ENCODE measurements at regions not wholly inside any gene's neighbourhood (a gene's known extent, or its start where the extent isn't known, plus 50 kb on each side); places are given as distances from the start of the nearest gene placed in this dataset.

DNA sequence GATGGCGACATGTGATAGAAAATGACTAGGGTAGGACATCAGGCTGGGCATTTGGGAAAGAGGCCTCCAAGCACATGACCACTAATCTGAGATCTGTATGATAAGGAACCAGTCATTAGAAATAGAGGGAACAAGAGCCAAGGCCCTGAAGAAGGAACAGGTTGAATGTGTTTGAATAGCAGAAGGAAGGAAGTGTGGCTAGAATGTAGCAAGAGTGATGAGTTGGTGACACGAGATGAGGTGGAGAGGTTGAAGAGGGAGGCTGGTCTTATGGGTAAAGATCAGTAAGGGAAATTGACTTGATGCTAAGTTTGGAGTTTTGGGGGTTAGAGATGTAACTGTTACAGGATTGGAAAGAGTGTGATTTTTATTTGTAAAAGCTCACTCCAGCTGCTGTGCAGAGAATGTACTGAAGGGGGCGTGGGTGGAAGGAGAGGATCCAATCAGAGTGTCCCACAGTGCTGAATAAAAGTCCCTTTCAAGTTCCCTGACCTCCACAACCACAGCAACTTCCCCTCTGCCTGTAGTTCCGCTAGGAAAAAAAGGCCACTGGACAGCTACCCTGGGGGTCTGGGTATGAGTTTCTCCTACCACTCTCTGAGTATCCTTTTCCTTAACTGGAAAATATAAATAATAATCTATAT is 295.0 kb downstream of the OMA1 start:
- DNase-seq (ENCODE audit: low read depth) = no peak
- H3K4me3 ChIP-seq (ENCODE audit: low read depth, low read length) = no peak overlapping the region
- TF ChIP-seq, protein P1, sequence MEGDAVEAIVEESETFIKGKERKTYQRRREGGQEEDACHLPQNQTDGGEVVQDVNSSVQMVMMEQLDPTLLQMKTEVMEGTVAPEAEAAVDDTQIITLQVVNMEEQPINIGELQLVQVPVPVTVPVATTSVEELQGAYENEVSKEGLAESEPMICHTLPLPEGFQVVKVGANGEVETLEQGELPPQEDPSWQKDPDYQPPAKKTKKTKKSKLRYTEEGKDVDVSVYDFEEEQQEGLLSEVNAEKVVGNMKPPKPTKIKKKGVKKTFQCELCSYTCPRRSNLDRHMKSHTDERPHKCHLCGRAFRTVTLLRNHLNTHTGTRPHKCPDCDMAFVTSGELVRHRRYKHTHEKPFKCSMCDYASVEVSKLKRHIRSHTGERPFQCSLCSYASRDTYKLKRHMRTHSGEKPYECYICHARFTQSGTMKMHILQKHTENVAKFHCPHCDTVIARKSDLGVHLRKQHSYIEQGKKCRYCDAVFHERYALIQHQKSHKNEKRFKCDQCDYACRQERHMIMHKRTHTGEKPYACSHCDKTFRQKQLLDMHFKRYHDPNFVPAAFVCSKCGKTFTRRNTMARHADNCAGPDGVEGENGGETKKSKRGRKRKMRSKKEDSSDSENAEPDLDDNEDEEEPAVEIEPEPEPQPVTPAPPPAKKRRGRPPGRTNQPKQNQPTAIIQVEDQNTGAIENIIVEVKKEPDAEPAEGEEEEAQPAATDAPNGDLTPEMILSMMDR (IDR thresholded peaks at IDR 0.05; ENCODE audit: control insufficient read depth, extremely low read depth, insufficient read depth) = peak; percentile 30; the same call in 1 of the 2 replicates

DNA sequence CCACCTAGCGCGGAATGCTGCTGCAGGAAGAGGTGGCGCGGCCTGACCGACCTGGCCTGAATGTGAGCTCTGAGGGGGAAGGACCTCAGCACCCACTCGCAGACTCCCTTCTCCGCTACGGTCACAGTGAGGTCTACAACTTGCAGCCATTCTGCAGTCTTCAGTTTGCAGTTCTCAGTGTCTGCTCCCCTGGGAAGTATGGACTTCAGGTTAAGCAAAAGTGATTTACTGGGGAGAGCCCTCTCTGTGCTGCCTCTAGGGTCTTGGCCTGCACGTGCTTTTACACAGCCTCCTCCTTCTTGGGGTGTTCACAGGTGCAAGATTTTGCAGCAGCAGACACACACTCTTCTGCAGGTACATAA is 296.0 kb downstream of the OMA1 start:
- TF ChIP-seq, protein P1 (IDR thresholded peaks at IDR 0.05; ENCODE audit: control insufficient read depth, extremely low read depth, insufficient read depth) = no peak
- no peak for DNase-seq (ENCODE audit: low read depth)
- H3K4me3 ChIP-seq (ENCODE audit: low read depth, low read length) = no peak overlapping the region

DNA sequence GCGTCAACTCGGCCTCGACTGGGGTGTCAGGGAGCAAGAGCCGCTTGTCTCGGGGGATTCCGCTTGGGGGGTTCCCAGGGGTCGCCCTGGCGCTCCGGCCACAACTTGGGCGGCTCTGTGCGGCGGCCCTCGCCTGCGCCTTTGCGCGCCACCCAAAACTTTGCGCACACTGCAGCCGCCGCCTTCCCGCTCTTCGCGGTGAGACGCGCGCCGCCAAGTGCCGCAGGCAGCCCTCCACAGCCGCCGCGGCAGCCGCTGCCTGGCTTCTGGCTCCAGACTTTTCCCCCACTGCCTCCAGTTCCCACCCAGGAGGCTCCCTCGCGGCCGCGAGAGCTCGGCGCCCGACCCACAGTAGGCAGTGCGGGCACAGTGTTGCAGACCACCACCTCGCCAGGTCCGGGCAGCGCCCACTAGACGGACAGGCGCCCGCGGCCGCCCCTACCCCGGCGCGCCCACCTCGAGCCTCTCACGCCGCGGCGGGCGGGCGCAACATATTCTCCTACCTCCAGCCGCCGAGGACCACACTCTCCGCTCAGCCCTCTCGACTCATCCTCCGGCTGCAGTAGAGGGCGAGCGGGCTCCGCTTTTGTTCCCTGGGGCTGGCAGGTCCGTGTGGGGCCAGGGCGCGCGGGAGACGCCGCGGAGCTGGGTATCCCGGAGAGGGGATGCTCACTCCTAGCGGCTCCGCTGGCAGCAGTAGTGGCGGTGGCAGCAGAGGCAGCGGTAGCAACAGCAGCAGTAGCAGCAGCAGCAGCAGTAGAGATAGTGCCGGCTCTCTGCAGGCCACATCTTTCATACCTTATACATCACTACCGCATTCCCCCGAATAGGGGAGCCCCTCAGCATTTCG is 296.6 kb downstream of the OMA1 start:
- DNase-seq (ENCODE audit: low read depth) = no peak
- TF ChIP-seq, protein P1 (IDR thresholded peaks at IDR 0.05; ENCODE audit: control insufficient read depth, extremely low read depth, insufficient read depth) = no peak
- no peak overlapping the region for H3K4me3 ChIP-seq (ENCODE audit: low read depth, low read length)

DNA sequence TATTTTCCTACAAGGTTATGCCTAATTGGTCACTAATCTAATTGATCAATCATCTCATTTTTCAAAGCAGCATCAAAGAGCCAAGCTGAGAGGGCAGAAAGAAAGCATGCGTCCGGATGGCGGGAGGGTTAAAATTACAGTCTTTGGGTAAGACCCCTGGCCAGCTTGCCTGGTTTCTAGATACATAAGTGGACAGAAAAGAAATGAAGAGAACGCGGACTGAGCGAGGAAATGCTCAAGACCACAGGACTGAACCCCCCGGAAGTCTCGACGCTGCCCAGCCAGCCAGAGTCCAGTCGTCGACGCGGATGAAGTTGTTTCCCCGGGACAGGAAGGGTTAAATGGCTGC is 297.2 kb downstream of the OMA1 start:
- TF ChIP-seq, protein P1 (IDR thresholded peaks at IDR 0.05; ENCODE audit: control insufficient read depth, extremely low read depth, insufficient read depth) = no peak
- DNase-seq (ENCODE audit: low read depth) = no peak
- no peak overlapping the region for H3K4me3 ChIP-seq (ENCODE audit: low read depth, low read length)

DNA sequence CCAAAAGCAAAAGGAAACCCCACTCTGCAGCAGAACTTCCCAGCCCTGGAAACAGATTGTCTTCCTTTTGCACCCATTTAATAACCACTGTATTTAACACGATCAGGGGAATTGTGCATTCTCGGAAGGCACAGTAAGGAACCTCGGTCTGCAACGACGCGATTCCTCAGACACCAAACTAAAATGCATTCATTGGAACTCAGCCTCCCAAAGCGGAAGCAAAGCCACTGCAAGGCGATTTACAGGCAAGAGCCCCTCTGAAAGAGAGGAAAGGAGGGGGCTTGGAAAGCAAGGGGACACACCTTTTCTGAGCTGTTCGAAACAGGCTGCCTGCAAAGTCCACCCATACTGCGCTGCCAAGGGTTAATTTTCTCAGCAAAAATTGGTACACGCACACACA is 297.7 kb downstream of the OMA1 start:
- no peak for DNase-seq (ENCODE audit: low read depth)
- TF ChIP-seq, protein P1 (IDR thresholded peaks at IDR 0.05; ENCODE audit: control insufficient read depth, extremely low read depth, insufficient read depth) = no peak
- H3K4me3 ChIP-seq (ENCODE audit: low read depth, low read length) = no peak overlapping the region

DNA sequence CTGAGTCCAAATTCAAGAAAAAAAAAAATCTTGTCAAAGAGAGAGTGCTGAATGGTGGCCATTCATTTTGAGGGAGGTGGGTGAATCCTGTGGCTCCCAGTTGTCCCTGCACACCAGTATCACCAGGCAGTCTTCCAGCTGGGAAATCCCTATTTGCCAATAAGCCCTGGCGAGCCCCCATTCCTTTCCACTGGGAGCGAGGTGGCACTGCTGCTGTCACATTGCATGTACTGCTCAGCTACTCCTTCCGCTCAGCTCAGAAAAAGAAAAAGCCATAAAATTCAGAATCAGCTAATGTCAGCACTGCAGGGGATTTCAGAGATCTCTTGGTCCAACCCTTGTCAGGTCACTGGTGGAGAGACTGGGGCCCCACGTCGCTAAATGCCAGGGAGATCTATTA is 298.5 kb downstream of the OMA1 start:
- no peak overlapping the region for H3K4me3 ChIP-seq (ENCODE audit: low read depth, low read length)
- TF ChIP-seq, protein P1 (IDR thresholded peaks at IDR 0.05; ENCODE audit: control insufficient read depth, extremely low read depth, insufficient read depth) = no peak
- no peak for DNase-seq (ENCODE audit: low read depth)

Measured in LNCaP clone FGC (cell line).